ENCODE measurements at regions not wholly inside any gene's neighbourhood (a gene's known extent, or its start where the extent isn't known, plus 50 kb on each side); places are given as distances from the start of the nearest gene placed in this dataset.
"Not testable (repeated sequence)": the region's sequence is repeated elsewhere in the genome, so short reads cannot be mapped to it uniquely, and the experiment has no call there.

DNA sequence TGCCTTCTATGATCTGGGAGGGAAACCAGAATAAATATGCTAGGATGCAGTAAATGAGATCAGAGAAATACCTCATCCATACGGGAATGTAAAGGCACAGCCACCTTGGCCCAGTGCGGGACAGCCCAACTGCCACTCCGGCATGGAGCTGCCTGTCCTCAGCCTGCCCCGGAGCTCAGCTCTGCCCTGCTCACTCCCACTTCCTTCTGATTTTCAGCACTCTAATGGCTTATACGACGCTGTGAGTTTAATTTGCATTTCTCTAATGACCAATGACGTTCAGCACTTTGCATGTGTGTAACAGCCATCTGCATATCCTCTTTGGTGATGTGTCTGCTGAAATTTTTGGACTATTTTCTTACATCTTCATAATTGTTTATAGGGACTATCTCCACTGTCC is 172.5 kb upstream of the RAB6C start:
- no peak for DNase-seq (ENCODE audit: low read depth in 2 of 2)

DNA sequence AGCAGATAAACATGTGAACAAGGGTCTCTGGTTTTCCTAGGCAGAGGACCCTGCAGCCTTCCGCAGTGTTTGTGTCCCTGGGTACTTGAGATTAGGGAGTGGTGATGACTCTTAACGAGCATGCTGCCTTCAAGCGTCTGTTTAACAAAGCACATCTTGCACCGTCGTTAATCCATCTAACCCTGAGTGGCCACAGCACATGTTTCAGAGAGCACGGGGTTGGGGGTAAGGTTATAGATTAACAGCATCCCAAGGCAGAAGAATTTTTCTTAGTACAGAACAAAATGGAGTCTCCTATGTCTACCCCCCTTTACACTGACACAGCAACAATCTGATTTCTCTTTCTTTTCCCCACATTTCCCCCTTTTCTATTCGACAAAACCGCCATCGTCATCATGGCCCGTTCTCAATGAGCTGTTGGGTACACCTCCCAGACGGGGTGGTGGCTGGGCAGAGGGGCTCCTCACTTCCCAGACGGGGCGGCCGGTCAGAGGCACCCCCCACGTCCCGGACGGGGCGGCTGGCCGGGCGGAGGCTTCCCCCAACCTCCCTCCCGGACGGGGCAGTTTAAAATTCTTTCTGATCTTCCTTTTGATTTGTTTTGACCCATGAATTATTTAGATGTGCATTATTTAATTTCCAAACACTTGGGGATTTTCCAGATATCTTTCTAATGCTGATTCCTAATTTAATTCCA is 171.7 kb upstream of the RAB6C start:
- not testable (repeated sequence) for DNase-seq (ENCODE audit: low read depth in 2 of 2)

DNA sequence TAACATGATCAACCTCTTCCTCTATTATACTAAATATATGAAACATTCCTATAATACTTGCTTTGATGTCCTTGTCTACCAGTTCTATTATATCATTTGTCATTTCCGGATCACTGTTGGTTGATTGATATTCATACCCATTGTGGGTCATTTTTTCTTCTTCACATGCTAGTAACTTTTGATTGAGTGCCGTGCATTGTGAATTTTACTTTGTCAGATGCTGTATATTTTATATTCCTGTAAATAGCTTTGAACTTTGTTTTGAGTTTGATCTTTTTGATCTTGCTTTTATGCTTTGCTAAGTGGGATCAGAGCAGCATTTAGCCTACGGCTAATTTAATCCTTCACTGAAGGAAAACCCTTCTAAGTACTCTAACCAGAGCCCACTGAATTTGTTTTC is 168.9 kb upstream of the RAB6C start:
- DNase-seq (ENCODE audit: low read depth in 2 of 2) = no peak

DNA sequence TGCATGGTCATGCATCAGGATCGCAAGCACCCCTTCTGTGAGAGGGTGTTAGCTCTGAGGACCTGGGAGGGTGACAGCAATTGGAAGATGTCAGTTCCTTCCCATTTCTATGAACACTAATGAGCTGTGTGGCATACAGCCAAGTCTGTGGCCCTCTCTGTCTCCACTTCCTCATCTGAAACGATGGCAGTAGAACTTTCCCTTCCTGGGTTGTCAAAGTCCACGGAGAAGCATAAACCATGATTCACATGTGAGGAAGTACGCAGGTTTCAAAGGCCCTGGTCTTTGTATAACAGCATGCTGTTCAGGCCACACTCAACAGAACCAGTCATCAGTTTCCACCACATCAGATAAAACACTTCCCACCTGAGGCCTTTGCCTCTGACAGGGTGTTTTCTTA is 167.4 kb upstream of the RAB6C start:
- no peak for DNase-seq (ENCODE audit: low read depth in 2 of 2)

DNA sequence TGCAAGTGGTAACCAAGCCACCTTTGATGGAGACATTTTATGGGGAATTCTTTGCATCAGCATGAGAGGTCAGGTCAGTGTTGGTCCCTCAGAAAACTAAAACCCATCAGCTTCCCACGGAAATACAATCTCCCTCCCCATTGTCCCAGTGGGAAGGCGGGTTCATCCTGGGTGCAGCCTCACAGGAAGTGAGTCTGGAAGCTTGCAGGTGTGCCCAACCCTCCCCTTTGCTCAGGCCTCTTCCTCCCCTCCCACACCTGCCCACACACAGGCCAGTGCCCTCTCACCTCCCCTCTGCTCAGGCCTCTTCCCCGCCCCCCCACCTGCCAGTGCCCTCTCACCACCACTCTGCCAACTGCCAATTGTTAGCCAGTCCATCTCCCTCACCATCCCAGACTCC is 166.8 kb upstream of the RAB6C start:
- DNase-seq (ENCODE audit: low read depth in 2 of 2) = no peak

DNA sequence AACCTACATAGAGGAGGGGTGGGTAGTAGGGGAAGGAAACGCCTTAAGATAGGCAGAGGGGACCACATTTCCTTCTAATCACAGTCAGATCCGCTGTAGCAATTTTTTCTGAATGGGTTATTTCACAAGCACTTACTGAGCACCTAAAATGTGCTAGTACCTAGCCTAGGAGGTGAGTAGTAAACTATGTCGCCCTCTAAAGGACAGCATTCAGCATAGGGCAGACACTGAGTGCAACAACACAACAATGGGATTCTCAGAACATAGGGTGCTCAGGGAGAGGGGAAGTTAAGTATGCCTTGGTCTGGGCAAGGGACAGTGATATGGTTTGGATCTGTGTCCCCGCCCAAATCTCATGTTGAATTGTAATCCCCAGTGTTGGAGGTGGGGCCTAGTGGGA is 166.1 kb upstream of the RAB6C start:
- DNase-seq (ENCODE audit: low read depth in 2 of 2) = no peak

DNA sequence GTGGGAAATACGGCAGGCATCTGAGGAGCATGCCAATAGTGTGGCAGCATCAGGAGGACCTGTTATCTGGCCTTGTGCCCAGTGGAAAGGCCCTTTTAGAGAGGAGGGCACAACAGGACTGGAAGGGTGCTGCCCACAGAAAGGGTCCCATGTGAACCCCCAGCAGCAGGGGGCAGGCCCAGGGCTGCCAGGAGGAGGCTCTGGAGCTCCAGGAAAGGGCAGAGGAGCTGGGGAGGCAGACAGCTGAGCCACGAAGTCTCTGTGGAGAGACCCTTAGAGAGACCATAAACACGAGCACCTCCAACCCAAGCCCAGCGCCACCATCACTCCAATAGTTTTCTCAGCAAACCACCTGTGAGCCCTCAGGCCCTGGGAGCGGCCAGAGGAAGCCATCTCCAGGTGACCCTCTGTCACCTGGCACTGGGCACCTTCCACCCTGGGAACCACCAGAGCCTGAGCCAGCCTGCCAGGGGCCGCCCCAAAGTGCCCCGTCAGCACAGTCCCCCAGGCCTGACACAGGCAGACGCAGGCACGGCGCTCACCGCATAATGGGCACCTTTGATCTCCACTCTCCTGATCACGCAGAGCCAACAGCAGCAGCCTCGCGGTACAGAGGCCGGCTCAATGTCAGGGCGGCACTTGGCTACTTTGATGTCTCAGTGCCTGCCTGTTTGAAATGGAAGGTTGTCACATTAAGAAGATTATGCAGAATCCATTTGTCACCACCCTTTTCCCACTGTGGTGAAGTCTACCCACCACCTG is 162.5 kb upstream of the RAB6C start:
- no peak for DNase-seq (ENCODE audit: low read depth in 2 of 2)

DNA sequence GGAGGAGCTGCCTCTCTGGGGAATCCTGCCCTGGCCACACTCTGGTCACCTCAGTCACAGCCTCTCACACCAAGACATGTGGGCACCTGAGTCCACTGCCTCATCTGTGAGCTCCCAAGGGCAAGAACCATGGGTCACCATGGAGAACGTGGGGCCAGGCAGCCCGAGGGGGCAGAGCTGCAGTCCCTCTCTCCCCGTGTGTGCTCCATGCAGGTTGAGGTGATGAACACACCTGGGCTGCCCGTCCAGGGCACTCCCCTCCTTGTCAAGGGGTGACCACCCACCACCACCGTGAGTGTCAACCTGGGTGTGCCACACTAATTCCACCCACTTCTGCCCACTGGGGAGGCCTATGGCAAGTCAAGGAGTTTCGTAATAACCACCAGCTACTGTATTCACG is 159.6 kb upstream of the RAB6C start:
- no peak for DNase-seq (ENCODE audit: low read depth in 2 of 2)

DNA sequence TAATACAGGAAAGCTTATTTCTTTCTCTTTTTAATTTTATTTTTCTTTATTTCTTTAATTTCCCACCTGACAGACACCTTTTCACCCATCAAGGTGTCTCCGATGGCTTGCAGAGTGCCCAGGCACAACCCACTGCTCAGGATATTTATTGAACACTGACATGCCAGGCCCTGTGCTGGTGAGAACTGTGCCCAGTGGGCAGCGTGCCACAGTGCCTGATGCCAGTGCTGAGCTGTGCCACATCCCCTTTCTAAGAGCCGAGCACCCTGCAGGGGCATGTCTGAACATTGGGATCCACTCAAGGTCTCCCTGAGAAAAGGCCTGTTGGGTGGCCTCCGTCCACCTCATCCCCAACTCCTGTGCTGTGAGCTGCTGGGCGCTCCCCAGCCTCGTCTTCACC is 158.6 kb upstream of the RAB6C start:
- no peak for DNase-seq (ENCODE audit: low read depth in 2 of 2)

DNA sequence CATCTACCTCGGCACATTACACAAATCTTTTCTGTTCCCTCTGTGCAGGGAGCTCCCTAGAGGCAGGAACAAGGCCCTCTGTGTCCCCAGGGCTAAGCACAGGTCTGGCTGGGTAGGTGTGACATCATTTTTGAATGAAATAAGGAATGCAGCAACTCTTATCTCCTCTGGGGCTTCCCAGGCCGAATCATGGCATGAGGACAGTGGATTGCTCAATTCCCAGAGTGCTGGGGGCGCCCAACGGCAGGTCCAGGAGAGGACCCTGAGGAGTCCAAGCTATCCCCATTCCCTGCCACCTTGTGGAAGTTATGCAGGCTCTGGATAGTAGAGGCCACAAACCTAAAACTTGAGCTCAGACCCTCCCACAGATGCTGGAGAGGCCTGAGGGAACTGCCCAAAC is 158.0 kb upstream of the RAB6C start:
- DNase-seq (ENCODE audit: low read depth in 2 of 2) = no peak

DNA sequence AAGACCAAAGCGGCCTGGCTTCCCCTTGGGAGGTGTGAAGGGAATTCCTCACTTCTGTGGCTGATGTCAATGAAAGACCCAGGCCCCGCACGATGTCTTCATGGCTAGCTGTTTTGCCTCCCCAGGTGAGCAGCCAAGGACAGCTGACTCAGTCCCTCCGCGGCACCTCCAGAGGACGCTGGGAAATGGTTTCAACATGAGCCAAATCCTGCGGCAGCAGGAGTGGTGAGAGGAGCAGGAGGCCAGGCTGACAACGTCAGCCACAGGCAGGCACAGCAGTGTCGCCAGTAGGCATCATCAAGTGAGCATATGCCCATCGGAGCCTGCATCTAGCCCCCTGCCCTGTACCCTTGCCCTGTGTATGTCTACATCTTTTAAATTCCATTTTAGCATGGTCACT is 156.4 kb upstream of the RAB6C start:
- no peak for DNase-seq (ENCODE audit: low read depth in 2 of 2)

DNA sequence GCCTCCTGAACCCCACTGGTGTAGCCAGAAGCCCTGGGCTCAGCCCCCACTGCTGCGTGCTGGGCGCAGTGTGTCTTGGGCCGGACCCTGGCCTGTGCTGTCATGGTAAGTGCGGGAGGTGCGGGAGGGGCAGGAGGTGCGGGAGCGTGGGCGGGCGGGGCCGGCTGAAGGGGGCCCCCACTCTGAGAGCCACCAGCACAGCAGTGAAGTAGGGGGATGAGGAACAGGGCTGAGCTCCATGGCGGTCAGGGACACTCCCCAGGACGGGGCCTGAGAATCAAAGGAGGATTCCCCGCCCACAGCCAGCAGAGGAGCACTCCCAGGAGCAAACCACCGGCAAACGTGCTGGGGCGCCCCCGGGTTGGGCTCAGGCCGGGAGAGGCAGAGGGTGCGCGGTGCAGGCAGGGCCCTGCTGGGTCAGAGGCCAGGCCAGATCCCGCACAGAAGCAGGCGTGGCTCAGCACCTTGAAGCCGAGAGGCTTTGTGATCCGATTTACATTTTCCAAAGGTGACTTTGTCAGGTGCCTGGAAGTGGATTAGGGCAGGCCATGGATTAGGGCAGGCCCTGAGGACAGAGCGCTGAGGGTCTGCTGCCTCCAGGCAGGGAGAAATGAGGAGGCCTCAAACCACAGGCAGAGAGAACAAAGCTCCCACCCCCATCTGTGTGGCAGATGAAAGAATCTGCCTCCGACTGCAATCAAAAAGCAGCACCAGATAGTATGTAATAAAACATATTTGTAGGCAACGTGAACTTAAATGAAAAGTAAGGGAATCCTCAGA is 152.0 kb upstream of the RAB6C start:
- no peak for DNase-seq (ENCODE audit: low read depth in 2 of 2)

DNA sequence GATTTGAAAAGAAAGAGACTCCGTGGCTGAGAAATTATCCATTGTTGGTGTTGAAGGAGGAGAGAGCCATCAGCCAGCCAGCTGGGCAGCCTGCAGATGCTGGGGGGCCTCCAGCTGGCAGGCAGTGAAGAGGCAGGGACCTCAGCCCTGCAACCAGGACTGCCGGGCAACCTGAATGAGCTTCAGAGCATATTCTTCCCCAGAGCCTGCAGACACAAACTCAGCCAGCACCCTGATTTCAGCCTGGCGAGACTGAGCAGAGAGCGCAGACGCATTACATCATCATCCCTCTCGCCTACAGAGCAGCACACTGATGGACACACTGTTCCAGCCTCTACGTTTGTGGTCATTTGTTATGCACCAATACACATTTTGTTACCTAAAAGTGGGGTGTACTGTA is 150.7 kb upstream of the RAB6C start:
- no peak for DNase-seq (ENCODE audit: low read depth in 2 of 2)

DNA sequence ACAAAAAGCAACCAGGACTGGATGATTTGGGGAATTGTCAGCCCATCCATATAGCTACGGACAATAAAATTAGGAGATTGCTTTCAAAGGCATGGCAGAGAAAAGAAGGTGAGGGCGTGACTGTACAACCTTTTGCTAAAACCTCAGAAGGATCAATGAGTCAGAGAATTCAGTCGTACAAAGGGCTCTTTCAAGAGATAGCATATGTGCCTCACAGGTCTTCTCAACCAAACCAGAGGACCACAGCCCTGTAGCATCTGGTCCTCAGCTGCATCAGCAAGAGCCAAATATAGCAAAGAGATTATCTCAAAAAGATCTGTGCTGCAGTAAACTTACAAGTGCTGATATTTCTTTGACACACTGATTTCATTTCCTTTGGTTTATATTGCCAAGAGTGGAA is 149.9 kb upstream of the RAB6C start:
- DNase-seq (ENCODE audit: low read depth in 2 of 2) = no peak

DNA sequence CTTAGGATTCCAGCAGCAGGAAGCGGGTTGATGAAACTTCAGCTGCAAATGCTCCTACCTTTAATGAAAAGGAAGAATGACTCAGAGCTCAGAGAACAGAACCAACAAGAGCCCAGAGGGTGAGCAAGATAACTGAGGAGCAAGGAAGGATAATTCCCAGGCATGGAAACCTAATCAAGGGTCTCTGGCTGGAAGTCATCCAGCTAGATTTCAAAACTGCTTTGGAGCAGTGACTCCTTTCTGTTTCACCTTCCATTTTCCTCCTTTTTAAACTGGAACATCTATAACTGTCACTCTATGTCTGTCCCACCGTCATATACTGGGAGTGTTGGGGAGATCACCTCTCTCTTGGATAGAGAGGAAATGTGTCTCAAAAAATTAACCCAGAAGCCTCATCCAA is 148.4 kb upstream of the RAB6C start:
- DNase-seq (ENCODE audit: low read depth in 2 of 2) = no peak

DNA sequence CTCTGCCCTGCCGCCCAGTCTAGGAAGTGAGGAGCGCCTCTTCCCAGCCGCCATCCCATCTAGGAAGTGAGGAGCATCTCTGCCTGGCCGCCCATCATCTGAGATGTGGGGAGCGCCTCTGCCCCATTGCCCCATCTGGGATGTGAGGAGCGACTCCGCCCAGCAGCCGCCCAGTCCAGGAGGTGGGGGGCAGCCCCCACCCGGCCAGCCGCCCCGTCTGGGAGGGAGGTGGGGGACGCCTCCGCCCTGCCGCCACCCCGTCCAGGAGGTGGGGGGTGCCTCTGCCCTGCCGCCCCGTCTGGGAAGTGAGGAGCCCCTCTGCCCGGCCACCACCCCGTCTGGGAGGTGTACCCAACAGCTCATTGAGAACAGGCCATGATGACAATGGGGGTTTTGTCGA is 146.0 kb upstream of the RAB6C start:
- not testable (repeated sequence) for DNase-seq (ENCODE audit: low read depth in 2 of 2)

DNA sequence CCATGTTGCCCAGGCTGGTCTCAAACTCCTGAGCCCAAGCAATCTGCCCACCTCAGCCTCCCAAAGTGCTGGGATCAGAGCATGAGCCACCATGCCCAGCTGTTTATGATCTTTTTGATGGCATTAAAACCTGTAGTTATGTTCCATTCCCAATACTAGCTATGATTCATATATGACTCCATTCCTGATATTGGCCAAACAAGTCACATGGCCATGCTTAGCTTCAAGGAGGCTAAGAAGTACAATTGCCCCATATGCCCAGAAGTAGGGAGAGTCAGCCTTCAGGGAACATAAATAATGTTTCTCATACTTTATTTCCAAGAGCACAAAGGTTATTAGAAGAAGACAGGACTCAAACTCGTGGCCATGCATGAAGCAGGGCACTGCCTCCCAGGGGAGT is 132.4 kb upstream of the RAB6C start:
- DNase-seq (ENCODE audit: low read depth in 2 of 2) = no peak

DNA sequence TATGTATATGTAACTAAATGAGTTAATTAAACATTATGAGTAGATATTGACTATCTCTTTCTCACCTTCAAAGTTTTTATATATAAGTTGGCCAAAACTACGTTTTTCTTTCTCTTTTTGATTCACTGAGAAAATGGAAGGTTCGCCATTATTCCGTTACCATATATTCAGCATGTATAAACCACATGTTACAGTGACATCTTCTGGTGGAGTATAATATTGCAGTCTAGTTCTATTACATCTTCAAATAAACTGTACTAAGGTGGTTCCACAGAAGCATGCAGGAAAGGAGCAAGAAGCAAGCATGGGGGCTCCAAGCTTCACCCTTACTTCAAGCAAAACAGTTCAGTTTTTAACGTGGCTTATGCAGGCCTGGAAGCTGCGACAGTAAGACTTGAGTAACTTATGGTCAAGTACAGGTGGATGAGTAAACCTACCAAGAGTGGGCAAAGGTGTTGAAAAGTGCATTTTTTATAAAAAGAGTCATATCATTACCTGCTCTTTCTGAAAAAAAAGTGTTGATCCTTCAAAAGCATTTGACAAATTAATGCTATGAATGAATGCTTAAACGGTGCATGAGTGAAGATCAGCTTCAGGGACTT is 129.8 kb upstream of the RAB6C start:
- DNase-seq (ENCODE audit: low read depth in 2 of 2) = no peak

DNA sequence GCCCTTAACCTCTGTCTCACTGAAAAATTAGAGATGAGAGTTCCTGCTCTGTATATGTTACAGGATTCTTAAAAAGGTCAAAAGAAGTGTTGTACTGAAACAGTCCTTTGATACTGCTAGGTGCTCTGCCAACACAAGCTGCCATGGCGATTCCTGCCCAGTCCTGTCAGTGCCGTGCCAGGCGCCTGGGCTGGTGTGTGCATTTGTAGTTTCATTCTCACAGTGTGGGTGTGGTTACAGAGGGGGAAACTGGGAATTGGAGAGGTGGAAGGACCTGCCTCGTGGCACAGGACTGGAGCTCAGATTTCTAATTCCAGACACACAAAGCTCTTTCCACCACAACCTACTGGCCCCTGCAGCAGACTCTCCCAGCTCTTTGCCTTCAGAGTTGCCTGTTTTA is 122.3 kb upstream of the RAB6C start:
- no peak for DNase-seq (ENCODE audit: low read depth in 2 of 2)

DNA sequence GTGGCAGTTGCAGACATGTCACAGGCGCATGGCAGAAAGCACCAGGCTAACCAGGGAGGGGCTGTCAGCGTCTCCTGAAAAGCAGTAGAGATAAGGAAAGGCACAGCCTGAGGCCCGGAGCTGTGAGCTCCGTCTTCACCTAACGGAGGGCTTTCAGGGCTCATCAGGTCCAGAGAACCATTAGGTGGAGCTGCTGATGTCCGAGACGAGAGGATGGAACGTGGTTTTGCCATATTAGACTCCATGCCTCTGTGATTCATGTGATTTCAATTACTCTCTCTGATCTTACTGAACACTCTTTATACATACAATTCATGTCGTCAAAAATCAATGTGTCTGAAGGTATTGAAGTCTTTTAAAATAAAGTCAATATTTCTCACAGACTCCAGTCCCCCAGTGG is 120.3 kb upstream of the RAB6C start:
- no peak for DNase-seq (ENCODE audit: low read depth in 2 of 2)

DNA sequence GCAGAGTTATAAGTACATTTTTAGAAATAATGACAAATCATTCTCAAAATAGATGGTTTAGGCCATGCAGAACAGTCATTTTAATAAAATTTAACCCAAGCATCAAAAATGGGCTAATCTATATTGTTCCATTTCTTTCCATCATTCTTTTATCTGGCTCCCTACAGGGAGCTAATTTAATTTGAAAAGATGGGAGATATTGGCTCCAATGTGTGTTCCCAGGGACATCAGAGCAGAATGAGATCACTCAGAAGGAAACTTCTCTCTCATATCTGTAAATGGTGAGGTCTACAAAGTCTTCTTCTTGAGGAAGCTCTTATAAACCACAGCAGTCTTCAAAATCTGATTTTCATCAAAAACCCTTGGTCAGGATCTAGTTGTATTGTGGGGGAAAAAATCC is 119.4 kb upstream of the RAB6C start:
- DNase-seq (ENCODE audit: low read depth in 2 of 2) = no peak

DNA sequence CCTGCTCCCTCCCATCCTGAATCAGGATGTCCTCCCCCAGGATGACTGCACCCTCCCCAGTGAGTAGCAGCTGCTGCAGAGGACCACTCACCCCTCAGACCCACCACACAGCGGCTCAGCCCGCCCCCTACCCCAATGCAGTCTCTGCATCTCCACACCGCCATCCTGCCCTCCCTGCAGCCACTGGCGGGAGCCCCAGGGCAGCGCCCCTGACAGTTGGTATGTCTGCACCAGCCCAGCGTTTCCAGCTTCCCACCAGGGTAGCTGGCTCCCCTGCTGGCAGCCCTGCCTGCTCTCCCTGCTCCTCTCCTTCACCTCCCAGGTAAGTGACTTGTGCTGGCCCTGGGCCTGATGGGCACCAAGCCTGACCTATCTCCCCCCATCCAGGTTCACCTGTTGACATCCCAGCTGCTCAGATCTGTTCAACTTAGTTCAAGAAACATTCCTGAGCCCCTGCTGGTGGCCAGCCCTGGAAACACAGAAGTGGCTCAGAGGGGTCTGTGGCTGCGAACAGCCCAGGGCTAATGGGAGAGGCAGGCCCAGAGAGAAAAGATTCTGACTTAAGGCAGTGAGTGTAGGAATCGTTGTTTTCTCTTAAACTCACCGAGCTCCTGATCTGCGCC is 117.7 kb upstream of the RAB6C start:
- DNase-seq (ENCODE audit: low read depth in 2 of 2) = no peak
